WI38 (cell line): ENCODE measurements at regions not wholly inside any gene's neighbourhood (a gene's known extent, or its start where the extent isn't known, plus 50 kb on each side); places are given as distances from the start of the nearest gene placed in this dataset.

Experiments
- H3K4me3 ChIP-seq: 2 replicates; pipeline ENCODE4 v1.5.1; 2011; ENCODE audit warnings: low read depth, mild to moderate bottlenecking, control low read depth, low read length
- TF ChIP-seq, protein P1 (sequence below): IDR thresholded peaks from 2 replicates; pipeline ENCODE4 v1.5.1; 2012; ENCODE audit warnings: low read depth, mild to moderate bottlenecking, control low read depth, low read length

- TF ChIP-seq, protein P1, sequence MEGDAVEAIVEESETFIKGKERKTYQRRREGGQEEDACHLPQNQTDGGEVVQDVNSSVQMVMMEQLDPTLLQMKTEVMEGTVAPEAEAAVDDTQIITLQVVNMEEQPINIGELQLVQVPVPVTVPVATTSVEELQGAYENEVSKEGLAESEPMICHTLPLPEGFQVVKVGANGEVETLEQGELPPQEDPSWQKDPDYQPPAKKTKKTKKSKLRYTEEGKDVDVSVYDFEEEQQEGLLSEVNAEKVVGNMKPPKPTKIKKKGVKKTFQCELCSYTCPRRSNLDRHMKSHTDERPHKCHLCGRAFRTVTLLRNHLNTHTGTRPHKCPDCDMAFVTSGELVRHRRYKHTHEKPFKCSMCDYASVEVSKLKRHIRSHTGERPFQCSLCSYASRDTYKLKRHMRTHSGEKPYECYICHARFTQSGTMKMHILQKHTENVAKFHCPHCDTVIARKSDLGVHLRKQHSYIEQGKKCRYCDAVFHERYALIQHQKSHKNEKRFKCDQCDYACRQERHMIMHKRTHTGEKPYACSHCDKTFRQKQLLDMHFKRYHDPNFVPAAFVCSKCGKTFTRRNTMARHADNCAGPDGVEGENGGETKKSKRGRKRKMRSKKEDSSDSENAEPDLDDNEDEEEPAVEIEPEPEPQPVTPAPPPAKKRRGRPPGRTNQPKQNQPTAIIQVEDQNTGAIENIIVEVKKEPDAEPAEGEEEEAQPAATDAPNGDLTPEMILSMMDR = no peak
Observed at GRCh38 chr7:108697254-108697653, 127.6 kb downstream of the DNAJB9 start.

GRCh38 chr7:108711611-108712010, 141.9 kb downstream of the DNAJB9 start:
- TF ChIP-seq, protein P1 = no peak
- H3K4me3 ChIP-seq = no peak overlapping the region

More at GRCh38 chr7:108697254-108697653, 127.6 kb downstream of the DNAJB9 start:
- no peak overlapping the region for H3K4me3 ChIP-seq

DNA sequence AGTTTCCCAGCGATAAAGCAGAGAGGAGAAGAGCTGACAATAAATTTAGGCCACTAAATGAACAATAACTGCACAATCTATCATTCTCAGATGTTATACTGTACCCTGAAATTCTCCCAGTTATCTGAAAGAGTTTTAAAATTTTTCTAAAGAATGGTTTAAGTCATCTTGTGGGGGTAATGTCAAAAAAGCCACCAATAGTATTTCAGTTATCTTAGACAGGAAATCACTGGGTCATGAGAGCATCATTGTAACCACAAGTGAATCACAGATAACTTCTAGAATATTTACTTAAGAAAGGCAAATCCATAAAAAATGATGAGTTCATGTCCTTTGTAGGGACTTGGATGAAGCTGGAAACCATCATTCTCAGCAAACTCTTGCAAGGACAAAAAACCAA, 147.1 kb downstream of the DNAJB9 start:
- TF ChIP-seq, protein P1 = no peak
- H3K4me3 ChIP-seq = no peak overlapping the region

GRCh38 chr7:108717781-108718180, 148.1 kb downstream of the DNAJB9 start:
- no peak overlapping the region for H3K4me3 ChIP-seq
- TF ChIP-seq, protein P1 = no peak

- TF ChIP-seq, protein P1 = no peak
- H3K4me3 ChIP-seq = no peak overlapping the region
Observed at GRCh38 chr7:108719631-108720030, 150.0 kb downstream of the DNAJB9 start.

GRCh38 chr7:108722561-108722960, 152.9 kb downstream of the DNAJB9 start:
- no peak overlapping the region for H3K4me3 ChIP-seq
- TF ChIP-seq, protein P1 = no peak

- no peak overlapping the region for H3K4me3 ChIP-seq
- TF ChIP-seq, protein P1 = no peak
Observed at GRCh38 chr7:108723381-108723814, 153.7 kb downstream of the DNAJB9 start.
